Endothelial cell of umbilical vein (primary cell): ENCODE measurements at regions not wholly inside any gene's neighbourhood (a gene's known extent, or its start where the extent isn't known, plus 50 kb on each side); places are given as distances from the start of the nearest gene placed in this dataset.

Experiments used
- CTCF ChIP-seq, 2 donors: IDR thresholded peaks; 1 replicate in 1 of 2; 2 replicates in 1 of 2; pipeline ENCODE4 v1.5.1; 2011; ENCODE audit warnings: low read length in 2 of 2, mild to moderate bottlenecking in 2 of 2, moderate library complexity in 2 of 2, control low read depth in 1 of 2, inconsistent platforms in 1 of 2, low read depth in 1 of 2; ENCODE audit not compliant: insufficient read depth in 1 of 2; ENCODE audit errors: extremely low read depth in 1 of 2
- EZH2 ChIP-seq: IDR thresholded peaks from 2 replicates; pipeline ENCODE4 v1.6.1; 2012; ENCODE audit warnings: borderline replicate concordance, low read depth, mild to moderate bottlenecking, moderate library complexity, low read length, inconsistent platforms; ENCODE audit not compliant: severe bottlenecking
- JUN ChIP-seq: IDR thresholded peaks from 2 replicates; pipeline ENCODE4 v1.6.1; 2011; ENCODE audit warnings: borderline replicate concordance, low read depth; ENCODE audit not compliant: insufficient read length, insufficient read depth
- MAX ChIP-seq: IDR thresholded peaks from 2 replicates; pipeline ENCODE4 v1.6.1; 2011; ENCODE audit not compliant: insufficient read depth, insufficient read length
- POLR2A ChIP-seq: IDR thresholded peaks from 2 replicates; pipeline ENCODE4 v1.6.1; 2012; ENCODE audit warnings: low read depth, mild to moderate bottlenecking, control low read depth, low read length
- POLR2AphosphoS5 ChIP-seq: IDR thresholded peaks from 2 replicates; pipeline ENCODE4 v1.6.1; 2012; ENCODE audit warnings: low read depth, mild to moderate bottlenecking, control low read depth, low read length, moderate library complexity; ENCODE audit not compliant: insufficient read depth

DNA sequence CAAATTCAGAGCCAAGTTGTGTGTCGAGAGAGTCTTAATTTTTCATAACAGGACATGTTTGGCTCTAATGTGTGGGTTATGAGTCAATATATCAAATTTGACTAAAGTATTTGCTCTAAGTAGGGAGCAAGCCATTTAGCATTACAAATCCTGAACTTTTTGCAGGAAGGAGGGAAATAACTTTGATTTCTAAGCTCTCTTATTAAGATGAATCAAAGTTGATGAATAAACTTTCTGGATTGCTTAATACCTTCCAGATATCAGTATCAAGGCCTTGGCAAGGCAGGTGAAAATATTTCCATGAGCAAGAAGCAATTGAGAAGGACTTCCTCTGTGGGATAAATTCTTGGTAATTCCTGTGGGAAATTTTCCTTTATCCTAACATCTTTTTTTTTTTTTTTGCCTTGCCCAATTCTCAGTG lies 258.8 kb downstream of the AHR start:
- TF ChIP-seq CTCF (IDR thresholded peaks at IDR 0.05; ENCODE audit: extremely low read depth in 1 of 2, insufficient read depth in 1 of 2, low read depth in 1 of 2, low read length in 2 of 2) (no peak), JUN (no peak), POLR2A (no peak), MAX (no peak), POLR2AphosphoS5 (no peak), EZH2 (no peak)
